ENCODE measurements at regions not wholly inside any gene's neighbourhood (a gene's known extent, or its start where the extent isn't known, plus 50 kb on each side); places are given as distances from the start of the nearest gene placed in this dataset.

- H3K4me1 Mint-ChIP-seq, result peaks cover 11% of the 10 kb centered on the region
- no peak for TF ChIP-seq CTCF (conservative IDR thresholded peaks at IDR 0.05)
- H3K36me3 Mint-ChIP-seq (ENCODE audit: low read depth), result no peaks in the 10 kb centered on the region
- no peak for DNase-seq (ENCODE audit: low read depth, low spot score)
- H3K27ac Mint-ChIP-seq (ENCODE audit: unreplicated experiment), result no peak overlapping the region
- H3K9me3 Mint-ChIP-seq, result no peaks in the 10 kb centered on the region
- no peak overlapping the region for H3K4me3 Mint-ChIP-seq
- H3K27me3 Mint-ChIP-seq (ENCODE audit: low read depth), result no peaks in the 10 kb centered on the region
Observed at GRCh38 chr5:158170060-158170459, 311.1 kb upstream of the CLINT1 start.

GRCh38 chr5:158166424-158166823 lies 307.5 kb upstream of the CLINT1 start:
- no peaks in the 10 kb centered on the region for H3K36me3 Mint-ChIP-seq (ENCODE audit: low read depth)
- no peaks in the 10 kb centered on the region for H3K27me3 Mint-ChIP-seq (ENCODE audit: low read depth)
- H3K9me3 Mint-ChIP-seq, result no peaks in the 10 kb centered on the region
- peak overlapping the region; percentile 80 for H3K27ac Mint-ChIP-seq (ENCODE audit: unreplicated experiment)
- H3K4me1 Mint-ChIP-seq, result peaks cover 11% of the 10 kb centered on the region
- no peak overlapping the region for H3K4me3 Mint-ChIP-seq
- no peak for DNase-seq (ENCODE audit: low read depth, low spot score)
- no peak for TF ChIP-seq CTCF (conservative IDR thresholded peaks at IDR 0.05)

- peaks cover 11% of the 10 kb centered on the region for H3K4me1 Mint-ChIP-seq
- no peaks in the 10 kb centered on the region for H3K9me3 Mint-ChIP-seq
Observed at GRCh38 chr5:158165647-158166046, 306.7 kb upstream of the CLINT1 start.

GRCh38 chr5:158164296-158165047 lies 305.5 kb upstream of the CLINT1 start:
- DNase-seq (ENCODE audit: low read depth, low spot score), result no peak
- Mint-ChIP-seq H3K4me3 (no peak overlapping the region), H3K27ac (ENCODE audit: unreplicated experiment) (no peak overlapping the region), H3K36me3 (ENCODE audit: low read depth) (no peaks in the 10 kb centered on the region), H3K9me3 (no peaks in the 10 kb centered on the region), H3K27me3 (ENCODE audit: low read depth) (no peaks in the 10 kb centered on the region), H3K4me1 (peaks cover 11% of the 10 kb centered on the region)
- no peak for TF ChIP-seq CTCF (conservative IDR thresholded peaks at IDR 0.05)

More at GRCh38 chr5:158165647-158166046, 306.7 kb upstream of the CLINT1 start:
- Mint-ChIP-seq H3K27ac (ENCODE audit: unreplicated experiment) (no peak overlapping the region), H3K4me3 (no peak overlapping the region), H3K27me3 (ENCODE audit: low read depth) (no peaks in the 10 kb centered on the region), H3K36me3 (ENCODE audit: low read depth) (no peaks in the 10 kb centered on the region)
- DNase-seq (ENCODE audit: low read depth, low spot score), result no peak
- TF ChIP-seq CTCF (conservative IDR thresholded peaks at IDR 0.05), result no peak

- H3K27ac Mint-ChIP-seq (ENCODE audit: unreplicated experiment), result no peak overlapping the region
- no peaks in the 10 kb centered on the region for H3K36me3 Mint-ChIP-seq (ENCODE audit: low read depth)
- no peak for TF ChIP-seq CTCF (conservative IDR thresholded peaks at IDR 0.05)
- H3K27me3 Mint-ChIP-seq (ENCODE audit: low read depth), result no peaks in the 10 kb centered on the region
- H3K4me1 Mint-ChIP-seq, result peaks cover 11% of the 10 kb centered on the region
- no peak overlapping the region for H3K4me3 Mint-ChIP-seq
- DNase-seq (ENCODE audit: low read depth, low spot score), result no peak
- H3K9me3 Mint-ChIP-seq, result peaks cover 2% of the 10 kb centered on the region
Observed at GRCh38 chr5:158163451-158164295, 304.7 kb upstream of the CLINT1 start.

Data from neural crest cell (in vitro differentiated cells).